Inflammatory macrophage (primary cell): ENCODE measurements at regions not wholly inside any gene's neighbourhood (a gene's known extent, or its start where the extent isn't known, plus 50 kb on each side); places are given as distances from the start of the nearest gene placed in this dataset.

Experiments
- DNase-seq, 2 donors: peaks; one replicate each; pipeline ENCODE4 v3.0.0-alpha.2; 2020 to 2022

DNA sequence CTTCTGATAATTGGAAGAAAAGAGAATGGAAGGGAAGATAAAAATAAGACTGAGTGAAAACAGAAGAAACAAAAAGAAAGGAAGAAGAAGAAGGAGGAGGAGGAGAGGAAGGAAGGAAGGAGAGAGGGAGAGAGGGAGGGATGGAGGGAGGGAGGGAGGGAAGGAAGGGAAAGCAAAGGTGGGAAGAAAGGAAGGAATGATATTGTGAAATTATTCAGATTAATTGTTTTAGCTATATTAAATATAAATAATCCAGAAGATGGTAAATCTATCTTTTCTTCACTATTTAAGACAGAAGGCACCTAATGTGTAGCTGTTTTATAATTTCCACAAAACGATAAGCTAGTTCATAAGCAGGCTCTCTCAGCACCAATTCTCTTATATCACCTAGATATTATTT, 191.3 kb upstream of the LRRC7 start:
- DNase-seq = no peak

DNA sequence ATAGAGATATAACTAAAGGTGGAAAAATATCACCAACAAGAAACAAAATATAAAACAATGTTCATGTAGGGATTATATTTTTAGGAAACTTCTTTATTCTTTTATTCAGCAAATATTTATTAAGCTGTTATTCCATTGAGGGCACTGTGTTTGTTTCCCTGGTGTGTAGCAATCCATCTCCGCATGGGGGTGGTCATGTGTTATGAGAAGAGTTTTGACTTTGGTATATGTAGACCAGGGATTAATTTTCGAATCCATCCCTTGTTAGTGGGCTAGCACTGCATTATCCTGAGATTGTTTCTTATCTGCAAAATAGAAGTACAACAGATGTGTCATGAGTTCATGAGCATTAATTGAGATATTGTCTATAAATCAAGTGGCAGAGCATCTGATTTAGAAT, 190.2 kb upstream of the LRRC7 start:
- no peak for DNase-seq

DNA sequence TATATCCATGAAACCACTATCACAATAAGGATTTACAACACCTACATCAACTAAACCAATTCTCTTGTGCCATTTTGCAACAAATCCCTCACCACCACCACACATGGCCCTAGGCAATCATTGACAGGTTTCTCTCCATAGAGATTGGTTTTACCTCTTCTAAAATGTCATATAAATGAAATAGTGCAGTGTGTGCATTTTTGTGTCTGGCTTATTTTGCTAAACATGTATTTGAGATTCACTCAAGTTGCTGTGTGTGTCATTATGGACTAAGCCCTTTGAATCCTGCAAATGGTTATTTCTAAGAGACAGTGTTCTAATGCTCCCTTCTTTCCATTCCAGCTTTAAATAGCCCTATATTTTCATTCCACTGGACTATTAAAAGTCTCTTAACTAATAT, 179.7 kb upstream of the LRRC7 start:
- no peak for DNase-seq

DNA sequence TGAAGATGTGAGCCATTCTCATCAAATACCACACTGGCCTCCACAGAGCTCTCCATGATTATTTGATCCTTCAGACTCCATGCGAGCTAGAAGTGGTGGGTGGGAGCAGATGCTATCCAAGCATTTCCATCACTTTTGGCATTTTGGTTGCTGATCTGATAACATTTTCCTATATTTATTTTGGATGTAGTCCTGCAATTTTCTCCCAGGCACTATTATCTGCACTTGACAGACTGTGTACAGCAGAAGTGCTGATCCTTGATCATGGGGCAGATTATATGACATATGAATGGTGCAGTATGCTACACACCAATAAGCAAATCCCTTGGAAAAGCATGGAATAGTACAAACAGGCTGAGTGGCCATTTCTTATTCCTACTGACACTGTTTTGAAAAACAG, 167.6 kb upstream of the LRRC7 start:
- DNase-seq = no peak

DNA sequence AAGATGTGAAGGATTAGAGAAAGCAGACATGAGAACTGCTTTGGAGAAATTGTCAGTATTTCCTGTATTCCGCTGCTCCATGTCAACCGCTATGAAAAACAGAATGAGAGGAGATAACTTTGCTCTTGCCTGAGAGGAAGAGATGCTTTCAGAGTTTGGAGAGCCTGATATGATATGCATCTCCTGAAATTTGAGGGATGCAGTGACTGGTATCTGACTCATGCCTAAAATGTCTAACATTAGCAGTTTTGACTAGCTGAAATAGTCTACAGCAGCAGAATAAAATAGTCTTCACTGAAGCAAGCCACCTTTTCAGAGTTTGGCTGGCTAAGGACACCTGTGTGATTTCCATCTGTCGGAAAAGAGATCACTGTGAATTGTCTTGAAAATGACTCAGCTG, 165.8 kb upstream of the LRRC7 start:
- no peak for DNase-seq

DNA sequence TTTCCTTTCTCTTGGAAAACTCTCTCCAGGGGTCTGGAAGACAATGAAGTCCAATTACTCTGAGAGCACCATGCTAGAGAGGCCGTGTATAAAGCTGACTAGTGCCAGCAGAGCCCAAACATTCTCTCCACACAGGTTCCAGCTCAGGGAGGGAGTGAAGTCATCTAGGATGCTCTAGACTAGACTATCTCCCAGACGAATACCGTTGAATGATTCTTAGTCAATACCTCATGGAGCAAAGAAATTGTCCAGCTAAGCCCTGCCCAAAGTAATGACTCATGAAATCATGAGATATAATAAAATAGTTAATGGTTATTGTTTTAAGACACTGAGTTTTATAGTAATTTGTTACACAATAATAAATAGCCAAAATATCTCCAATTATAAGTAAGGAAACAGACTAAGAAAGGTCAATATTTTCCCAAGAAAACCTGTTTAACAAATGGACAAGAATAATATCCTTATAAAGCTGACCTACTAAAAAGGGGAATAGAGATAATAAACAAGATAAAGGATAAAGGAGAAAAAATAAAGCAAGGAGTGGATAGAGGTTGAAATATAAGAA, 163.9 kb upstream of the LRRC7 start:
- DNase-seq = no peak

DNA sequence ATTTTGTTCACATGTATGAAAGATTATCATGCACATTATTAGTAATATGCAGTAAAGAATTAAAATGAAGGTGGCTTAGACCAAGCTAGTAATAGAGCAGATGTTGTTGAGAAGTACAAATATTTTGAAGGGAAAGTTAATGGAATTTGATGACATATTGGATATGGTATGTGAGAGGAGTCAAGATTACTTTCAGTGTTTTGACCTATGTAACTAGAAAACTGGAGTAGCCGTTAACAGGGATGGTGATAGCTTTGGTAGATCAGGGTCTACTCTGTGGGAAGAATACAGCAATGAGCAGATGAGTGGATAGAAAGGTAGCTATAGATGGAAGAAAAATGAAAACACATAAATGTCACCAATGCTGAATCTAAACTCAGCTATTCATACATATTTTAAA, 163.2 kb upstream of the LRRC7 start:
- DNase-seq = no peak

DNA sequence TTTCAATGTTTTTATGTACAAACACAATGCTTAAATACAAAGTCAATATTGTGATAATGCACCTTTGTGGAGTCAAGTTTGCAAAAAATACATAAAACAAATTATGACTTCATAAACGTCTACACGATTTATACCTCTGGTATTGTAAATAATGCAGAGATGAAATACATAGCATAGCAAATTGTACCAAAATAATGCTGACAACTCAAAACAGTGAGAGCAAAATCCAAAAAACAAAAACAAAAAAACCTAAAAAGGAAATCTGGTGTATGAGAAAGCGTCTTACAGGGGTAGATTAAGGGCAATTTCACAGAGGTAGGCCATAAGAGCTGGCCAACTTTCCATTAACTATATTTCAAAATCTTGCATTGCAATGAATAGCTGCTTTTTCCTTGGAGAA, 161.5 kb upstream of the LRRC7 start:
- no peak for DNase-seq

DNA sequence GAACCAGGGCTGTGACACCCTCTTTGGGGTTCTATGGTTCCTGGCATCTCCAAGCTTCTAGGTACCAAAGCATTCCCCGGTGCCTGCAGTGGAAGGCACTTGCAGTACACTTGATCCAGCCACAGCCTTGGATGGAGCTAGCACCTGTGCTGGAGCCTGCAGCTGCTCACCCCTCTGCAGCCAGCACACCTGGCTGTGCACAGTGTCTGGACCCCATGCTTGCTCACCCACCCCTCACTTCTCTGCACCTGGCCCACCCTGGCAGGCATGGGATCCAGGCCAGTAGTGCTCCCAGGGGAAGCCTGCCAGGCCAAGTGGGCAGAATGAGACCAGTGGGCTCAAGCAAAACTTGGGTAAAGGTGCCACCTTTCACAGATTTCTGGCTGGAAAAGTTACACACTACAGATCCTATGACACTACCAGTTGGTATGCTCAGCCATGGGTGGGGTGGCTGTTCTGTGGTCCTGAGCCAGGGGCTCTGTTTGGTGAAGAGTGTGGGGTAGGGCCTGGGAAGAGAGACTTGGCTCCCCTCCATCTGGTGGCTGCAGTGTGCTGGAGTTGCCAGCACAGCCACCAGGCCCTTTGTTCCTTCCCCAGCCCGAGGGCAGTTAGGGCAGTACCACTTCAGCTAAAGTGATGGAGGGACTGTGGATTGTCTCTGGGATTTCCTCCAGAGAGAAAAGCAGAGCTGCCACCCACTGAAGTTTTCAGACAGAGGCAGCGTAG, 157.8 kb upstream of the LRRC7 start:
- DNase-seq = no peak

DNA sequence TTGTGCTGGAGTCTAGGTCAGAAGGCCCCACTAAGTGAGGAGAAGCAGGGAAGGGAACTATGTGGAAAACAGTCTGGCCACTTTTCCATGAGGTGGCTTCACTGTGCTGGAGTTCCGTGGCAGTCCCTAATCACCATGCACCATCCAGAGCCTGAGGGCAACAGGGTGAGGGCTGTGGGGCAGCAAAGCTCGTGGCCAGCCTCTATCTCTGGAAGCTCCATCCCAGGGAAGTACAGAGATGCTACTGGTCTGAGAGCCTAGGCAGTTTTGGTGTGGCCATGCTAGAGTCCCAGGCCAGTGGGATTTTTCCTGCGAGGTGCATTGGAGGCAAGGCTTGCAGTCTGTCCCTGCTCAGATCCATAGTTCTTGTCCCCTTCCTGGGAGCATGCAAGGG, 157.3 kb upstream of the LRRC7 start:
- no peak for DNase-seq

DNA sequence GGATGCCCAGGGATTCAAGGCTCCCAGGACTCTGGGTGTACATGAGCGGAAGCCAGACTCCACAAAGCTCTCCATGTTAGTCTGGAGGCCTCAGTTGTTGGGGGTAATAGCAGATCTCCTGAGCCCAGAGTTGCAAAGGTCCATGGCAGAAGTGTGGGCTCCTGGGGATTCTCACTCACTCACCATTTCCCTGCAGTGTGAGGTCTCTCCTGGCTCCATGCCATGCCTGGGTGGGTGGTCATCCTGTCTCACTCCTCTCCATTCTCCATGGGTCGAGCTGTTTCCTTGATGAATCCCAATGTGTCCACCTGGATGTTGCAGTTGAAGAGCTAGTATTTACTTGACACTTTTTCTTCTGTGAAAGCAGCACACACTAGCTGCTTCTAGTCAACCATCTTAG, 156.8 kb upstream of the LRRC7 start:
- no peak for DNase-seq

DNA sequence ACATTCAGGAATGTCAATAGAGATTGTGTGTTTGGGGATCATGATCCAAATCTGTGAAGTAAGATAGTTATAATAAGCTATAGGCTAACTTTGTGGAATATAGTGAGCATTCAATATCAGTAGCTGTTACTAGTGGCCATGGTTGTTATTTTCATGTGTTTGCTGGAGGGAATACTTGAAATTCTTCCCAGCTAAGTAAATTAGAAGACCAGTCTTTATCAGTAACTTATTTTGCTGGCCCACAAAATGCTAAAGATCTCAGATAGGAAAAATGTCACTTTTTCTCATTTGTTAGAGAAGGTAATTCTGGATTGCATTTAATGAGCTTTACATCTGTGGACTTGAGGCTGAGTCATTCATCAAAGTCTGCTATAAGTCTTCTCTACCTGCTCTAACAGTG, 156.1 kb upstream of the LRRC7 start:
- no peak for DNase-seq

DNA sequence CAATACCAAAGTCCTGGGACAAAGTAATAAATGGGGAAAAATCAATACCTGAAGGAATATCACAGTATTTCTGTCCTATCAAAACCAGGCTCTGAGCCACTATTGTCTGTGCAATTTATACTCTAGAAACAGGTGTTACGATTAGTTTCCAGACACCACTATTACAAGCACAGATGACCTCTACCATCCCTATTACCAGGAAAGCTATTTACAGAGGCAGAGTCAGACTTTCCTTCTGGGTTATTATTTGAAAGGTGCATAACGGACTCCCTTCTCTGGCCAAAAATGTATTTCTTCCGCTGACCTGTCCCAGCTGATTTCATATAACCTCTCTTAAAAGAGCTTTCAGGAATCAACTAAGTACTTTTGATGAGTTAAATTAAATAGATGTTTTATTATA, 154.6 kb upstream of the LRRC7 start:
- DNase-seq = no peak

DNA sequence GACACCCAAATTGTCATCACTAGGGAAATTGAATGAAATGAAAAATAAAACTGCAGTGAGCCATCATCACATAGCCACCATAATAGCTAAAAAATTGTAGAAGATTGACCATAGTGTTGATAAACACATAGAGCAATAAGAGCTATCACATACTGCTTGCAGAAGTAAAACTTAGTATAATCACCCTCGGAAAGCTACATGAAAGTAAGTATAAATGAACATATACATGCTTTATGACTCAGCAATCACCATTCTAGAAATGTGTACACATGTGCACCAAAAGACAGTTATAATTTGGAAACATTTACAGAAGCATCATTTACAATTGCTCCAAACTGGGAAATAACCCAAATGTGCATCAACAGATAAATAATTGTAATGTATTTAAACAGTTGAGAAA, 153.1 kb upstream of the LRRC7 start:
- no peak for DNase-seq

DNA sequence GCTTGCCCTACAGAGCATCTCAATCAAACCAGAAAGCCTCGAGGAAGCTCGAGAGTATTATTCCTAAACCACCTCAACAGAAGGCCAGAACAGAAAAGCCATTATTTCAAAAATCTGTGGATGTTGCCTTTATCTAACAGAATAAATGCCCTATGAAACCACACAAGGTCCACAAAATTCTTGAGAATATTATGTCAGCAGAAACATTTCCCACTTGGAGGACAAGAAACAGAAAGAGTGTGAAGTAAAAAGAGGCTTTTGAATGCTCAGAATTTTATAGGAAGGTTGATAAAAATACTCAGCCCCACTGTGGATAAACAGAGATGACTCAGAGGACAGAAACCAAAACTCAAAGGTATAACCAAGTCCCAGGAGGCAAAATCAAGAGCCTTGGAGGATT, 146.4 kb upstream of the LRRC7 start:
- no peak for DNase-seq

DNA sequence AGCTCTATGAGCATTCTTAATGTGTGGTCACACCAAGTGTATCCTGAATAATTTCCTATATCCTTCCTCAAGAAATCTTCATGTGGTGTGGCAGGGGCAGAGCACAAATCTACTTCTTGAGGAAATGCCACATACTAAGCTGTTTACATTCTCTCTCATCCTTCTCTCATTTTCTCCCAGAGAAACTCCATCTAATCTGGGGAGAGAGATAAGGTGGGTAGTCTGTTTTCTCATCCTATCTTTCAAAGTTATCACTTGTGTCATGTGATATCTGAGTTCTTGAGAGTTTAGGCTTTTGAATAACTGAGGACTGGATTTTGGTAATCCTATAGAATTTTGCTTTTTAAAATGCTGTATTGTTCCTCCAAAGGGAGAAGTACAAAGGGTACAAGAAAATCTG, 141.9 kb upstream of the LRRC7 start:
- no peak for DNase-seq

DNA sequence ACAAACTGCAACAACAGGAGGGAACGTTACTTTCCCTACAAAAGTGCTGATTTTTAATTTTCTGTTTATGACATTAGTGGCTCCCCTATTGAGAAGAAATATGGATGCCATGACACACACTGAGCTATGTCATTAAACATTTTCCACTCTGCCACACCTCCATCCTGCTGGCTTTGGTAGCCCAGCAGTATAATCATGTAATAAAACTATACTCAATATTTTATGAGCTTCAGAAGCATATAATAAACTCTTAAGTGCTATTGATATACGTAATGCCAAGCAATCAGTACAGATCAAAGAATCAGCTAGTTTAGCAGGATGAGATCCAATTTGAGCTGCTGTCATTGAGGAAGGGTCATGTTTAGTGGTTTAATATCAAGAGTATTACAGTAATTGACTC, 141.3 kb upstream of the LRRC7 start:
- DNase-seq = no peak

DNA sequence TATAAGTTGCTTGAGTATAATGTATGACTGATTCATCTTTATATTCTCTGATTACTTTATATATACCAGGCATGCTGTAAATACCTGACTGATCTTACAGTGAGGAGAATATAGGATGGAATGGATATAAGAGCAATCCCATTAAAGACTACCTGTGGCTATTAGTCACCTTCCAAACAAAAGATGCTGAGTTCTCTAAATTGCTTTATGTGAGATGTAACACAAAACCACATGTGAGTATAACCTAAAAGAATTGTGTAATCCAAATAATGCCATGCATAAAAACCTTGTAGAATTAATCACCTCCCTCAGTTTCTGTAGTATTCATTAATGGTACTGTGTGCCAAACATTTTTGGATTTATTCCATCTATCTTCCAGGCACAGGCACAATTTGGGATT, 134.6 kb upstream of the LRRC7 start:
- no peak for DNase-seq

DNA sequence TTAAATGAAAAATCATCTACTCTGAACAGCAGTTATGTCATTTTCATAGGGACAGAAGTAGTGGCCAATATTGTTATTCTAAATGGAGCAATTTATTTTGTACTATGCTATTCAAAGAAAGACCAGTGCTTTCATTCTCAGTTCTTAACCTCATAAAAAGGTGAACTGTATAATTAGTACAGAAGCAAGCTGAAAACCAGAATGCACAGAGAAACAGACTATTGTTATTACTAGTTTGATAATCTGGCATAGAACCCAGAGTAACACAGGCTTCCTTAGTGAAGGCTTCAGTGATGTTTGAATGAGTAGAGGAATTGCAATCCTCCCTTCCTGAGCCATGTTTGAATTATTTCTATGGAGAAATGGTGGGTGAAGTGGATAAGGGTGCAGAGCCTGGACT, 131.6 kb upstream of the LRRC7 start:
- no peak for DNase-seq

DNA sequence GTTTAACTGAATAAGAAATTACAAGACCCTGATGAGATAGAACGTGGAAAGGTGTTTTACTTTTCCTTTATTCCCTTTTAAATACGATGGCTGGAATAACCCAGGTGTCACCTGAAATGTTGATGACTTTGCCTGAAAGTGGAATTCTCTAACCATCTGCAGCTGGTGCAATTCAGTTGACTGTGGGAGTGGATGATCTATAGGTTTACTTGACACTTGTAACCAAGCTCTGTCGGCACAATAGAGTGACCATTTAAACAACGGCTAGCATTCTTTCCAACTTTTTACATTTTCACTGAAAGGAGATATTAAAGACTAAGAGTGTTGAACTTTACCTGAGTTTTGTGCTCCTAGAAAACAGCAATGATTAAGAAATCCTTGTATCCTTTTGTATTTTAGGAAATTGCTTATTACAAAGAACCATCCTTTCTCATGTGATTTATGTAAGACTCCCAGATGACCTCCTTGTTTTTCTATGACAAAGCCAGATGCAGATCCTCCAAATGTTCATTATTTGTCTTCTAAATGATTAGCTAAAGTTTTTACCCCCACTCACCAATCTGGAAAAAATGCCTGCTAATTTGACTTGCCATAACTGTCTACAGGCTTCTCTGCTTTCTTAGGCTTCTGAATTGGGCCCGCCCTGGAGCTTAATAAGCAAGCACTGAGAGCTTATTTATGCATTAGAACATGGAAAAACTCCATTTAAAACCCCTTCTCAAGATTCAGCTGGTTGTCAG, 129.5 kb upstream of the LRRC7 start:
- DNase-seq = no peak

DNA sequence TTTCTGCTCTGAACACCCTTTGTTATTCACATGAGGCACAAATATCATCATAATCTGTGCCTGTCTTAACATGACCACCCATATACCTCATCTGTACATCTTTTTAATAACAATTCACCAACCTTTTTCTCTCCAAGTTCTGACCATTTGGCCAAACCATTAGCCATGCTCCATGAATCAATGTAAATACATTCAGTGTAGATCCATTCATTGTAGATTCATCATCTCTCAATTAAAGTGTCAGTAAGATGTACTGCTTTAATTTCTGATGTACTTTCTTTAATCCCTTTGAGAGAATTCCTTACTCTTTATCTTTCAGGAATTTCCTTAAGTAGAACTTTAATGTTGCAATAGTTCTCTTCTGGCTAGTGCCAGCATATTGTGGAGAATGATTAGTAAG, 126.2 kb upstream of the LRRC7 start:
- DNase-seq = no peak

DNA sequence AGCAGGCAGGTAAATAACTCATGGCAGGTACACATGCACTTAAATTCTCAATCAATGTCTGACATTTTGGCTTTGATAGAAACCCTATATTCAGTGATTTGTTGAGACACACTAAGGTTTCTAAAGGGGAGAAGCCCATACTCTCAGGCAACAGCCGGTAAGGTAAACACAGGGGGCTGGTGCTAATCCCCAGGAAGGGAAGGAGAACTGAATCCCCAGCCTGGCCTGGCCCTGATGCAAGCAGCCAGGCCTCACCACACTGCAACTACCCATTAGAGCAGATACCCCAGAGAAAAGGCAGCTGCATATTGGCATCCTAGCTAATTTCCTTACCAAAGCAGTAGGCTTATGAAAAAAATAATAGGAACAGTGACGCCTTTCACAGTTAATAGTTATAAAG, 116.5 kb upstream of the LRRC7 start:
- DNase-seq = no peak

DNA sequence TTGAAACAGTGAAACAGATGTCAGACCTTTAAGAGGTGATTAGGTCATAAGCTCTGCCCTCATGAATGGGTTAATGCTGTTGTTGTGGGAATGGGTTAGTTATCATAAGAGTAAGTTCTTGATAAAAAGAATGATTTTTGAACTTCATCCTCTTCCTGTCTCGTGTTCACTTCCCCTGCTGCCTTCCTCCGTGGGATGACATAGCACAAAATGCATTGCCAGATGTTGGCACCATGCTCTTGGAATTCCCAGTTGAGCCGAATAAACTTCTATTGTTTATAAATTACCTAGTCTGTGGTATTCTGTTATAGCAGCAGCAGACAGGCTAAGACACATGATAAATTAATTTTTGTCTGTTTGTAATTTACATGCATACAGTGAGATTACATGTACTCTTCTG, 112.0 kb upstream of the LRRC7 start:
- DNase-seq = no peak

DNA sequence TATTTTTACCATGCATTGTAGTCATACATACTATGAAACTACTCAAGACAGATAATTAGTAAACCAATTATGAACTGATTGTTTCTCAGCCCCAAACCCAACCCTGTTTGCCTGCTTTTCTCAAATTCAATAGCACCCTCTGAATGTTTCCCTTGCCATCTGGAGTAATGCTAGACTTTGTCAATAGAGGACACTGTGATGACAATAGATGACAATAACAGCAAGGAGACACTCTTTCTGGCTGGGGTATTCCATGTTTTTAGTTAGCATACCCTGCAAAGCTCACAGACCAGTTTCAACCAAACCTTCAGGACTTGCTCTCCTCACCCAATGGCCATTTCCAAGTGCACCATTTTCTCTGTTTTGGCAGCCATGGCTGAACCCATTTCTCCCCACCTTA, 108.5 kb upstream of the LRRC7 start:
- no peak for DNase-seq

DNA sequence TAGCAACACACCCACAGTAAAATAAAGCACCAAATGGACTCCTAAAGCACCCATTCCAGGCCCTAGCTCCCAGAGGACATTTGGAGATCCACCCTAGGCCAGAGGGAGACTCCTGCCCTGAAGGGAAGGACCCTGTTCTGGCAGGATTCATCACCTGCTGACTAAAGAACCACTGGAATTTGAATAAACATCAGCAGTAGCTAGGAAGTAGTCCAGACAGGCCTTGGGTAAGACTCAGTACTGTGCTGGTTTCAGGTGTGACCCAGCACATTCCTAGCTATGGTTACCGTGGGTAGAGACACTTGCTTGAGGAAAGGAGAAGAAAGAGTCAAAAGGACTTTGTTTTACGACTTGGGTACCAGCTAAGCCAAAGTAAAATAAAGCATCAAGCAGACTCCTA, 92.7 kb upstream of the LRRC7 start:
- DNase-seq = no peak
